Keratinocyte (primary cell): ENCODE measurements at regions not wholly inside any gene's neighbourhood (a gene's known extent, or its start where the extent isn't known, plus 50 kb on each side); places are given as distances from the start of the nearest gene placed in this dataset.

Experiments used
- EZH2 ChIP-seq: IDR thresholded peaks from one replicate; pipeline ENCODE4 v1.6.1; 2012; ENCODE audit warnings: inconsistent platforms, mild to moderate bottlenecking, low read length, moderate library complexity
- TF ChIP-seq, protein P1 (sequence below), 3 experiments: IDR thresholded peaks in 1 of 3; conservative IDR thresholded peaks in 1 of 3; optimal IDR thresholded peaks in 1 of 3; 2 replicates in 2 of 3; 3 replicates in 1 of 3; pipeline versions ENCODE3 to v1.5.1; 2011; ENCODE audit warnings: low read length in 3 of 3, mild to moderate bottlenecking in 3 of 3, moderate library complexity in 2 of 3, control low read depth in 1 of 3, inconsistent platforms in 1 of 3; ENCODE audit not compliant: insufficient read depth in 2 of 3; ENCODE audit errors: extremely low read depth in 1 of 3

DNA sequence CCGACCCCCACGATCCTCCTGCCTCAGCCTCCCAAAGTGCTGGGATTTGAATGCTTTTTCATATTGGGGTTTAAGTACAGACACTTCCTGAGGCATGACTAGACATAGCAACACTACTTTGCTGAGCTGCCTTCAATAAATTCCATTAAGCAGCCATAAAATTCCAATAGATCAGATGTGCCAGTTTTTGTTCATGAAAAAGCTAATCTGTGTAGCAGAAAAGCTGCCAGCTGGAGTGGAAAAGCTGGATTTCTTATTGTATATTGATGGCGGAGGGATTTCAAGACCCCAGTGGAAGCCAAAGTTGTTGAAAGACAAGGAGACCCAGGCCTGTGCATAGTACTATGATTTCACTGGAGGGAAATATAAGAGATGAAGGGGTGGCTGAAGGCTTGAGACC, 209.0 kb upstream of the NUDT4 start:
- TF ChIP-seq, protein P1, sequence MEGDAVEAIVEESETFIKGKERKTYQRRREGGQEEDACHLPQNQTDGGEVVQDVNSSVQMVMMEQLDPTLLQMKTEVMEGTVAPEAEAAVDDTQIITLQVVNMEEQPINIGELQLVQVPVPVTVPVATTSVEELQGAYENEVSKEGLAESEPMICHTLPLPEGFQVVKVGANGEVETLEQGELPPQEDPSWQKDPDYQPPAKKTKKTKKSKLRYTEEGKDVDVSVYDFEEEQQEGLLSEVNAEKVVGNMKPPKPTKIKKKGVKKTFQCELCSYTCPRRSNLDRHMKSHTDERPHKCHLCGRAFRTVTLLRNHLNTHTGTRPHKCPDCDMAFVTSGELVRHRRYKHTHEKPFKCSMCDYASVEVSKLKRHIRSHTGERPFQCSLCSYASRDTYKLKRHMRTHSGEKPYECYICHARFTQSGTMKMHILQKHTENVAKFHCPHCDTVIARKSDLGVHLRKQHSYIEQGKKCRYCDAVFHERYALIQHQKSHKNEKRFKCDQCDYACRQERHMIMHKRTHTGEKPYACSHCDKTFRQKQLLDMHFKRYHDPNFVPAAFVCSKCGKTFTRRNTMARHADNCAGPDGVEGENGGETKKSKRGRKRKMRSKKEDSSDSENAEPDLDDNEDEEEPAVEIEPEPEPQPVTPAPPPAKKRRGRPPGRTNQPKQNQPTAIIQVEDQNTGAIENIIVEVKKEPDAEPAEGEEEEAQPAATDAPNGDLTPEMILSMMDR (optimal IDR thresholded peaks at IDR 0.05 in 1 of 3, IDR thresholded peaks at IDR 0.05 in 1 of 3, conservative IDR thresholded peaks at IDR 0.05 in 1 of 3; ENCODE audit: extremely low read depth in 1 of 3, insufficient read depth in 2 of 3, low read length in 3 of 3): no peak
- TF ChIP-seq EZH2: no peak
